Sigmoid colon (tissue), 4 donors: ENCODE measurements at regions not wholly inside any gene's neighbourhood (a gene's known extent, or its start where the extent isn't known, plus 50 kb on each side); places are given as distances from the start of the nearest gene placed in this dataset.

Experiments
- CTCF ChIP-seq, 4 experiments: fragments of 450-650 bp in 3 of 4; fragments of 200-600 bp in 1 of 4; IDR thresholded peaks; one replicate each; pipeline ENCODE4 v1.5.1; 2016 to 2019; ENCODE audit warnings: antibody characterized with exemption in 4 of 4, mild to moderate bottlenecking in 3 of 4, moderate library complexity in 2 of 4
- EP300 ChIP-seq, 4 donors: sonication (generic); formaldehyde crosslinking; IDR thresholded peaks; one replicate each; pipeline ENCODE4 v1.6.1; 2017; ENCODE audit warnings: antibody characterized with exemption in 4 of 4
- POLR2AphosphoS5 ChIP-seq, 4 donors: sonication (generic); formaldehyde crosslinking; IDR thresholded peaks; one replicate each; pipeline ENCODE4 v1.6.1; 2017; ENCODE audit warnings: antibody characterized with exemption in 4 of 4

- TF ChIP-seq CTCF (IDR thresholded peaks at IDR 0.05) (no peak), EP300 (IDR thresholded peaks at IDR 0.05) (no peak), POLR2AphosphoS5 (IDR thresholded peaks at IDR 0.05) (no peak)
These were observed 137.7 kb downstream of the CRYBB2 start for GRCh38 chr22:25357132-25357455.
